Neural progenitor cell (in vitro differentiated cells): ENCODE measurements at regions not wholly inside any gene's neighbourhood (a gene's known extent, or its start where the extent isn't known, plus 50 kb on each side); places are given as distances from the start of the nearest gene placed in this dataset.

ENCODE experiments used
- EZH2 ChIP-seq: fragments of 200-600 bp; sonication (generic); IDR thresholded peaks from 2 replicates; pipeline ENCODE4 v1.6.1; 2017; ENCODE audit warnings: antibody characterized with exemption, mild to moderate bottlenecking, moderate library complexity
- EZH2phosphoT487 ChIP-seq: fragments of 200-600 bp; sonication (generic); IDR thresholded peaks from 2 replicates; pipeline ENCODE4 v1.6.1; 2017; ENCODE audit warnings: antibody characterized with exemption
- TF ChIP-seq, protein P1 (sequence below): fragments of 200-600 bp; sonication (generic); IDR thresholded peaks from 2 replicates; pipeline ENCODE4 v1.5.1; 2017; ENCODE audit warnings: antibody characterized with exemption, mild to moderate bottlenecking

DNA sequence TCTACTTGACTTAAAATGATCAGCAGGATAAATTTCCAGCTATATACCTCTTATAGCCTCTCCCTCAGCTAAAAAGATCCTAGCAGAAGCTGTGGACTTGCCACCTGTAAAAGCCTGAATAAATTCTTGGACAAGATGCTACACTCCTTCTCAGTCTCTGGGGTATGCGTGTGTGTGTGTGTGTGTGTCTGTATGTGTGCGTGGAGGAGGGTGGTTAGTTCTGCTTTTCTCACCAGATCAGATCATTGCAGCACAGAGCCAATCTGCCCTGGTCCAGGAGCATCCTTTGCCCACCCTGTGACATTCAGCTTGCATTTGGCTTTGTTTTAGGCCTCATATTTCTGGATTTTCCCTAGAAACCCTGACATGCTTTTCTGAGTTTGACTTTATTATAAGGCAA, 438.3 kb downstream of the RFC3 start:
- TF ChIP-seq, protein P1, sequence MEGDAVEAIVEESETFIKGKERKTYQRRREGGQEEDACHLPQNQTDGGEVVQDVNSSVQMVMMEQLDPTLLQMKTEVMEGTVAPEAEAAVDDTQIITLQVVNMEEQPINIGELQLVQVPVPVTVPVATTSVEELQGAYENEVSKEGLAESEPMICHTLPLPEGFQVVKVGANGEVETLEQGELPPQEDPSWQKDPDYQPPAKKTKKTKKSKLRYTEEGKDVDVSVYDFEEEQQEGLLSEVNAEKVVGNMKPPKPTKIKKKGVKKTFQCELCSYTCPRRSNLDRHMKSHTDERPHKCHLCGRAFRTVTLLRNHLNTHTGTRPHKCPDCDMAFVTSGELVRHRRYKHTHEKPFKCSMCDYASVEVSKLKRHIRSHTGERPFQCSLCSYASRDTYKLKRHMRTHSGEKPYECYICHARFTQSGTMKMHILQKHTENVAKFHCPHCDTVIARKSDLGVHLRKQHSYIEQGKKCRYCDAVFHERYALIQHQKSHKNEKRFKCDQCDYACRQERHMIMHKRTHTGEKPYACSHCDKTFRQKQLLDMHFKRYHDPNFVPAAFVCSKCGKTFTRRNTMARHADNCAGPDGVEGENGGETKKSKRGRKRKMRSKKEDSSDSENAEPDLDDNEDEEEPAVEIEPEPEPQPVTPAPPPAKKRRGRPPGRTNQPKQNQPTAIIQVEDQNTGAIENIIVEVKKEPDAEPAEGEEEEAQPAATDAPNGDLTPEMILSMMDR: no peak
- TF ChIP-seq EZH2phosphoT487 (no peak), EZH2 (no peak)
